ENCODE measurements at regions not wholly inside any gene's neighbourhood (a gene's known extent, or its start where the extent isn't known, plus 50 kb on each side); places are given as distances from the start of the nearest gene placed in this dataset.

DNA sequence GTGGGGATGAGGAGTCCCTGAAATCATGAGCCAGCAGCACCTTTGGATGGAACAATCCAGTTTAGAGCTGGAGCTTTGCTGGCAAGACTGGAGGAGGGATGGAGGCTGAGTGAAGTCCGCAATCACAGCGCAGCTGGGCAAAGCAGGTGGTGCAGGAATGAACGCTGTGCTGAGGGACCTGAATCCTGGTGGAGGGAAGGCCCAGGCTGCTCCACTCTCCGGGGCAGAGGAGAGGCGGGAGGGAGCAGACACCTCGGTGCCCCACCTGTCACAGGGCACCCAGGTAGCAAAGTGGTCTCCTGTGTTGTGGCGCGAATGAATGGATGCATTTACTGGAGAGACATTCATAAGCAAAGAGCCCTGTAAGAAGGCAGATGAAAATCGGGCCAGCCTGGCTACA lies 124.8 kb upstream of the ANO1 start:
- TF ChIP-seq CTCF (IDR thresholded peaks at IDR 0.05 in 4 of 5, conservative IDR thresholded peaks at IDR 0.05 in 1 of 5) (no peak), POLR2A (IDR thresholded peaks at IDR 0.05) (no peak)
